Mammary epithelial cell (primary cell): ENCODE measurements at regions not wholly inside any gene's neighbourhood (a gene's known extent, or its start where the extent isn't known, plus 50 kb on each side); places are given as distances from the start of the nearest gene placed in this dataset.

Source experiments
- EZH2 ChIP-seq: IDR thresholded peaks from 2 replicates; pipeline ENCODE4 v1.6.1; 2012; ENCODE audit warnings: low read length, inconsistent platforms, borderline replicate concordance
- TF ChIP-seq, protein P1 (sequence below), 2 donors: IDR thresholded peaks in 1 of 2; conservative IDR thresholded peaks in 1 of 2; 2 replicates each; pipeline ENCODE4 v1.5.1; 2011 to 2012; ENCODE audit warnings: inconsistent platforms in 2 of 2, low read length in 2 of 2, mild to moderate bottlenecking in 2 of 2, control low read depth in 1 of 2, low read depth in 1 of 2; ENCODE audit not compliant: insufficient read depth in 1 of 2; ENCODE audit errors: extremely low read depth in 1 of 2

- TF ChIP-seq, protein P1, sequence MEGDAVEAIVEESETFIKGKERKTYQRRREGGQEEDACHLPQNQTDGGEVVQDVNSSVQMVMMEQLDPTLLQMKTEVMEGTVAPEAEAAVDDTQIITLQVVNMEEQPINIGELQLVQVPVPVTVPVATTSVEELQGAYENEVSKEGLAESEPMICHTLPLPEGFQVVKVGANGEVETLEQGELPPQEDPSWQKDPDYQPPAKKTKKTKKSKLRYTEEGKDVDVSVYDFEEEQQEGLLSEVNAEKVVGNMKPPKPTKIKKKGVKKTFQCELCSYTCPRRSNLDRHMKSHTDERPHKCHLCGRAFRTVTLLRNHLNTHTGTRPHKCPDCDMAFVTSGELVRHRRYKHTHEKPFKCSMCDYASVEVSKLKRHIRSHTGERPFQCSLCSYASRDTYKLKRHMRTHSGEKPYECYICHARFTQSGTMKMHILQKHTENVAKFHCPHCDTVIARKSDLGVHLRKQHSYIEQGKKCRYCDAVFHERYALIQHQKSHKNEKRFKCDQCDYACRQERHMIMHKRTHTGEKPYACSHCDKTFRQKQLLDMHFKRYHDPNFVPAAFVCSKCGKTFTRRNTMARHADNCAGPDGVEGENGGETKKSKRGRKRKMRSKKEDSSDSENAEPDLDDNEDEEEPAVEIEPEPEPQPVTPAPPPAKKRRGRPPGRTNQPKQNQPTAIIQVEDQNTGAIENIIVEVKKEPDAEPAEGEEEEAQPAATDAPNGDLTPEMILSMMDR (conservative IDR thresholded peaks at IDR 0.05 in 1 of 2, IDR thresholded peaks at IDR 0.05 in 1 of 2; ENCODE audit: extremely low read depth in 1 of 2, insufficient read depth in 1 of 2, low read depth in 1 of 2, low read length in 2 of 2): no peak
- TF ChIP-seq EZH2: no peak
Measured at GRCh38 chr4:83873996-83874395, 338.1 kb downstream of the GPAT3 start.
